ENCODE measurements at regions not wholly inside any gene's neighbourhood (a gene's known extent, or its start where the extent isn't known, plus 50 kb on each side); places are given as distances from the start of the nearest gene placed in this dataset.

- H3K36me3 ChIP-seq = no peaks in the 10 kb centered on the region
- no peak overlapping the region for H3K4me3 ChIP-seq
- no peak for ATAC-seq (ENCODE audit: insufficient number of reproducible peaks, low FRiP score, low read depth)
- H3K9me3 ChIP-seq = no peaks in the 10 kb centered on the region
- no peak overlapping the region for H3K27ac ChIP-seq
- TF ChIP-seq CTCF (IDR thresholded peaks at IDR 0.05) = no peak
- no peak for DNase-seq (ENCODE audit: low spot score)
- no peaks in the 10 kb centered on the region for H3K27me3 ChIP-seq (replicated peaks; ENCODE audit: insufficient read depth)
- no peaks in the 10 kb centered on the region for H3K4me1 ChIP-seq (ENCODE audit: control insufficient read depth in 1 of 2, low read depth in 2 of 2)
These were observed 159.7 kb downstream of the PAH start for GRCh38 chr12:102757154-102757881.

GRCh38 chr12:102756530-102756929 is 160.5 kb downstream of the PAH start:
- no peak for DNase-seq (ENCODE audit: low spot score)
- Histone ChIP-seq H3K4me3 (no peak overlapping the region), H3K36me3 (no peaks in the 10 kb centered on the region), H3K27ac (no peak overlapping the region), H3K4me1 (ENCODE audit: control insufficient read depth in 1 of 2, low read depth in 2 of 2) (no peaks in the 10 kb centered on the region), H3K27me3 (replicated peaks; ENCODE audit: insufficient read depth) (no peaks in the 10 kb centered on the region), H3K9me3 (no peaks in the 10 kb centered on the region)
- no peak for ATAC-seq (ENCODE audit: insufficient number of reproducible peaks, low FRiP score, low read depth)
- no peak for TF ChIP-seq CTCF (IDR thresholded peaks at IDR 0.05)

- TF ChIP-seq CTCF (IDR thresholded peaks at IDR 0.05) = no peak
- DNase-seq (ENCODE audit: low spot score) (no peak), ATAC-seq (ENCODE audit: insufficient number of reproducible peaks, low FRiP score, low read depth) (no peak)
- Histone ChIP-seq H3K9me3 (no peaks in the 10 kb centered on the region), H3K27me3 (replicated peaks; ENCODE audit: insufficient read depth) (no peaks in the 10 kb centered on the region), H3K27ac (no peak overlapping the region), H3K4me1 (ENCODE audit: control insufficient read depth in 1 of 2, low read depth in 2 of 2) (no peaks in the 10 kb centered on the region), H3K36me3 (no peaks in the 10 kb centered on the region), H3K4me3 (no peak overlapping the region)
These were observed 161.8 kb downstream of the PAH start for GRCh38 chr12:102755266-102755665.

- no peaks in the 10 kb centered on the region for H3K9me3 ChIP-seq
- H3K4me1 ChIP-seq (ENCODE audit: control insufficient read depth in 1 of 2, low read depth in 2 of 2) = no peaks in the 10 kb centered on the region
- ATAC-seq (ENCODE audit: insufficient number of reproducible peaks, low FRiP score, low read depth) (no peak), DNase-seq (ENCODE audit: low spot score) (no peak)
- no peak overlapping the region for H3K27ac ChIP-seq
- no peaks in the 10 kb centered on the region for H3K36me3 ChIP-seq
- no peaks in the 10 kb centered on the region for H3K27me3 ChIP-seq (replicated peaks; ENCODE audit: insufficient read depth)
- no peak overlapping the region for H3K4me3 ChIP-seq
- TF ChIP-seq CTCF (IDR thresholded peaks at IDR 0.05) = no peak
These were observed 163.2 kb downstream of the PAH start for GRCh38 chr12:102753802-102754201.

GRCh38 chr12:102748704-102749103 is 168.3 kb downstream of the PAH start:
- H3K36me3 ChIP-seq = no peaks in the 10 kb centered on the region
- H3K27me3 ChIP-seq (replicated peaks; ENCODE audit: insufficient read depth) = no peaks in the 10 kb centered on the region
- TF ChIP-seq CTCF (IDR thresholded peaks at IDR 0.05) = no peak
- no peaks in the 10 kb centered on the region for H3K4me1 ChIP-seq (ENCODE audit: control insufficient read depth in 1 of 2, low read depth in 2 of 2)
- ATAC-seq (ENCODE audit: insufficient number of reproducible peaks, low FRiP score, low read depth) = no peak
- DNase-seq (ENCODE audit: low spot score) = no peak
- H3K27ac ChIP-seq = no peak overlapping the region
- H3K4me3 ChIP-seq = no peak overlapping the region
- H3K9me3 ChIP-seq = no peaks in the 10 kb centered on the region

All from thoracic aorta (tissue), 2 donors.